SK-N-SH treated with all-trans-retinoic acid at 6 μM for 48 hours (cell line): ENCODE measurements at regions not wholly inside any gene's neighbourhood (a gene's known extent, or its start where the extent isn't known, plus 50 kb on each side); places are given as distances from the start of the nearest gene placed in this dataset.

Experiments used
- ARNTL ChIP-seq: fragments of 450-650 bp; formaldehyde crosslinking; IDR thresholded peaks from 2 replicates; pipeline ENCODE4 v1.5.0; 2020; ENCODE audit warnings: low read depth, mild to moderate bottlenecking, moderate library complexity, borderline replicate concordance
- CSDC2 ChIP-seq: fragments of 250-450 bp; sonication (Bioruptor Pico); IDR thresholded peaks from 2 replicates; pipeline ENCODE4 v1.5.0; 2020; ENCODE audit warnings: mild to moderate bottlenecking, moderate library complexity
- GLIS3 ChIP-seq: fragments of 250-450 bp; sonication (Bioruptor Pico); IDR thresholded peaks from 2 replicates; pipeline ENCODE4 v1.5.0; 2020; ENCODE audit warnings: mild to moderate bottlenecking, moderate library complexity
- ISL1 ChIP-seq: fragments of 250-450 bp; sonication (Bioruptor Pico); IDR thresholded peaks from 2 replicates; pipeline ENCODE4 v2.1.2; 2022; ENCODE audit warnings: mild to moderate bottlenecking, moderate library complexity
- OSR1 ChIP-seq: fragments of 250-450 bp; sonication (Bioruptor Pico); IDR thresholded peaks from 2 replicates; pipeline ENCODE4 v1.8.0; 2022; ENCODE audit warnings: moderate library complexity, mild to moderate bottlenecking, inconsistent platforms
- TOX ChIP-seq: fragments of 250-450 bp; sonication (Bioruptor Pico); IDR thresholded peaks from 2 replicates; pipeline ENCODE4 v1.8.0; 2021; ENCODE audit warnings: mild to moderate bottlenecking, moderate library complexity, borderline replicate concordance
- ZFP30 ChIP-seq: fragments of 450-650 bp; formaldehyde crosslinking; IDR thresholded peaks from 2 replicates; pipeline ENCODE4 v1.5.0; 2022; ENCODE audit warnings: mild to moderate bottlenecking, moderate library complexity
- ZNF565 ChIP-seq: fragments of 450-650 bp; formaldehyde crosslinking; conservative IDR thresholded peaks from 2 replicates; pipeline ENCODE4 v1.5.0; 2020; ENCODE audit warnings: low read depth, mild to moderate bottlenecking, moderate library complexity
- ZNF70 ChIP-seq: fragments of 450-650 bp; formaldehyde crosslinking; IDR thresholded peaks from 2 replicates; pipeline ENCODE4 v1.5.0; 2020; ENCODE audit warnings: mild to moderate bottlenecking, moderate library complexity
- TF ChIP-seq, protein P1 (sequence below): fragments of 250-450 bp; sonication (Bioruptor Pico); IDR thresholded peaks from 2 replicates; pipeline ENCODE4 v1.5.1; 2021; ENCODE audit warnings: mild to moderate bottlenecking, moderate library complexity
- TF ChIP-seq, protein P2 (sequence below): fragments of 250-450 bp; sonication (Bioruptor Pico); IDR thresholded peaks from 2 replicates; pipeline ENCODE4 v1.8.0; 2020; ENCODE audit warnings: mild to moderate bottlenecking, moderate library complexity, borderline replicate concordance
- TF ChIP-seq, protein P3 (sequence below): fragments of 250-450 bp; sonication (Bioruptor Pico); IDR thresholded peaks from 2 replicates; pipeline ENCODE4 v1.8.0; 2021; ENCODE audit warnings: low read depth, mild to moderate bottlenecking, moderate library complexity, borderline replicate concordance
- TF ChIP-seq, protein P4 (sequence below): fragments of 250-450 bp; sonication (Bioruptor Pico); IDR thresholded peaks from 2 replicates; pipeline ENCODE4 v1.5.0; 2020; ENCODE audit warnings: mild to moderate bottlenecking, moderate library complexity

DNA sequence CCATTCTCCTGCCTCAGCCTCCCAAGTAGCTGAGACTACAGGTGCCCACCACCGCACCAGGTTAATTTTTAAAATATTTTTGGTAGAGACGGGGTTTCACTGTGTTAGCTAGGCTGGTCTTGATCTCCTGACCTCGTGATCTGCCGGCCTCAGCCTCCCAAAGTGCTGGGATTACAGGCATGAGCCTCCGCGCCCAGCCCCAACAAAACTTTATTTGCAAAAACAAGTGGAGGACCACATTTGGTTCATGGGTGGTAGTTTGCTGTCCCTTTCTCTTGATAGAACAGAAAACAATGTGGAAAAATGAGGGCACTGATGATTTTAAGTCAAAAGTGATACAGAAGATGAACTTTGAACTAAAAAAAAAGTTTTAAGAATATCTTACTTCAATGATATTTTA lies 121.8 kb upstream of the SERPIND1 start:
- TF ChIP-seq GLIS3 (no peak), ISL1 (CRISPR knock-in tag) (no peak), ZNF565 (CRISPR knock-in tag) (no peak), ARNTL (CRISPR knock-in tag) (no peak), ZFP30 (CRISPR knock-in tag) (no peak), CSDC2 (CRISPR knock-in tag) (no peak), OSR1 (CRISPR knock-in tag) (no peak), TOX (CRISPR knock-in tag) (no peak), ZNF70 (CRISPR knock-in tag) (no peak)
- TF ChIP-seq, protein P1, sequence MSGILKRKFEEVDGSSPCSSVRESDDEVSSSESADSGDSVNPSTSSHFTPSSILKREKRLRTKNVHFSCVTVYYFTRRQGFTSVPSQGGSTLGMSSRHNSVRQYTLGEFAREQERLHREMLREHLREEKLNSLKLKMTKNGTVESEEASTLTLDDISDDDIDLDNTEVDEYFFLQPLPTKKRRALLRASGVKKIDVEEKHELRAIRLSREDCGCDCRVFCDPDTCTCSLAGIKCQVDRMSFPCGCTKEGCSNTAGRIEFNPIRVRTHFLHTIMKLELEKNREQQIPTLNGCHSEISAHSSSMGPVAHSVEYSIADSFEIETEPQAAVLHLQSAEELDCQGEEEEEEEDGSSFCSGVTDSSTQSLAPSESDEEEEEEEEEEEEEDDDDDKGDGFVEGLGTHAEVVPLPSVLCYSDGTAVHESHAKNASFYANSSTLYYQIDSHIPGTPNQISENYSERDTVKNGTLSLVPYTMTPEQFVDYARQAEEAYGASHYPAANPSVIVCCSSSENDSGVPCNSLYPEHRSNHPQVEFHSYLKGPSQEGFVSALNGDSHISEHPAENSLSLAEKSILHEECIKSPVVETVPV, result no peak
- TF ChIP-seq, protein P2, sequence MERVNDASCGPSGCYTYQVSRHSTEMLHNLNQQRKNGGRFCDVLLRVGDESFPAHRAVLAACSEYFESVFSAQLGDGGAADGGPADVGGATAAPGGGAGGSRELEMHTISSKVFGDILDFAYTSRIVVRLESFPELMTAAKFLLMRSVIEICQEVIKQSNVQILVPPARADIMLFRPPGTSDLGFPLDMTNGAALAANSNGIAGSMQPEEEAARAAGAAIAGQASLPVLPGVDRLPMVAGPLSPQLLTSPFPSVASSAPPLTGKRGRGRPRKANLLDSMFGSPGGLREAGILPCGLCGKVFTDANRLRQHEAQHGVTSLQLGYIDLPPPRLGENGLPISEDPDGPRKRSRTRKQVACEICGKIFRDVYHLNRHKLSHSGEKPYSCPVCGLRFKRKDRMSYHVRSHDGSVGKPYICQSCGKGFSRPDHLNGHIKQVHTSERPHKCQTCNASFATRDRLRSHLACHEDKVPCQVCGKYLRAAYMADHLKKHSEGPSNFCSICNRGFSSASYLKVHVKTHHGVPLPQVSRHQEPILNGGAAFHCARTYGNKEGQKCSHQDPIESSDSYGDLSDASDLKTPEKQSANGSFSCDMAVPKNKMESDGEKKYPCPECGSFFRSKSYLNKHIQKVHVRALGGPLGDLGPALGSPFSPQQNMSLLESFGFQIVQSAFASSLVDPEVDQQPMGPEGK (CRISPR knock-in tag), result no peak
- TF ChIP-seq, protein P3, sequence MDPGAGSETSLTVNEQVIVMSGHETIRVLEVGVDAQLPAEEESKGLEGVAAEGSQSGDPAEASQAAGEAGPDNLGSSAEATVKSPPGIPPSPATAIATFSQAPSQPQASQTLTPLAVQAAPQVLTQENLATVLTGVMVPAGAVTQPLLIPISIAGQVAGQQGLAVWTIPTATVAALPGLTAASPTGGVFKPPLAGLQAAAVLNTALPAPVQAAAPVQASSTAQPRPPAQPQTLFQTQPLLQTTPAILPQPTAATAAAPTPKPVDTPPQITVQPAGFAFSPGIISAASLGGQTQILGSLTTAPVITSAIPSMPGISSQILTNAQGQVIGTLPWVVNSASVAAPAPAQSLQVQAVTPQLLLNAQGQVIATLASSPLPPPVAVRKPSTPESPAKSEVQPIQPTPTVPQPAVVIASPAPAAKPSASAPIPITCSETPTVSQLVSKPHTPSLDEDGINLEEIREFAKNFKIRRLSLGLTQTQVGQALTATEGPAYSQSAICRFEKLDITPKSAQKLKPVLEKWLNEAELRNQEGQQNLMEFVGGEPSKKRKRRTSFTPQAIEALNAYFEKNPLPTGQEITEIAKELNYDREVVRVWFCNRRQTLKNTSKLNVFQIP (CRISPR knock-in tag), result no peak
- TF ChIP-seq, protein P4, sequence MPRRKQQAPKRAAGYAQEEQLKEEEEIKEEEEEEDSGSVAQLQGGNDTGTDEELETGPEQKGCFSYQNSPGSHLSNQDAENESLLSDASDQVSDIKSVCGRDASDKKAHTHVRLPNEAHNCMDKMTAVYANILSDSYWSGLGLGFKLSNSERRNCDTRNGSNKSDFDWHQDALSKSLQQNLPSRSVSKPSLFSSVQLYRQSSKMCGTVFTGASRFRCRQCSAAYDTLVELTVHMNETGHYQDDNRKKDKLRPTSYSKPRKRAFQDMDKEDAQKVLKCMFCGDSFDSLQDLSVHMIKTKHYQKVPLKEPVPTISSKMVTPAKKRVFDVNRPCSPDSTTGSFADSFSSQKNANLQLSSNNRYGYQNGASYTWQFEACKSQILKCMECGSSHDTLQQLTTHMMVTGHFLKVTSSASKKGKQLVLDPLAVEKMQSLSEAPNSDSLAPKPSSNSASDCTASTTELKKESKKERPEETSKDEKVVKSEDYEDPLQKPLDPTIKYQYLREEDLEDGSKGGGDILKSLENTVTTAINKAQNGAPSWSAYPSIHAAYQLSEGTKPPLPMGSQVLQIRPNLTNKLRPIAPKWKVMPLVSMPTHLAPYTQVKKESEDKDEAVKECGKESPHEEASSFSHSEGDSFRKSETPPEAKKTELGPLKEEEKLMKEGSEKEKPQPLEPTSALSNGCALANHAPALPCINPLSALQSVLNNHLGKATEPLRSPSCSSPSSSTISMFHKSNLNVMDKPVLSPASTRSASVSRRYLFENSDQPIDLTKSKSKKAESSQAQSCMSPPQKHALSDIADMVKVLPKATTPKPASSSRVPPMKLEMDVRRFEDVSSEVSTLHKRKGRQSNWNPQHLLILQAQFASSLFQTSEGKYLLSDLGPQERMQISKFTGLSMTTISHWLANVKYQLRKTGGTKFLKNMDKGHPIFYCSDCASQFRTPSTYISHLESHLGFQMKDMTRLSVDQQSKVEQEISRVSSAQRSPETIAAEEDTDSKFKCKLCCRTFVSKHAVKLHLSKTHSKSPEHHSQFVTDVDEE (CRISPR knock-in tag), result no peak
